ENCODE measurements at regions not wholly inside any gene's neighbourhood (a gene's known extent, or its start where the extent isn't known, plus 50 kb on each side); places are given as distances from the start of the nearest gene placed in this dataset.

- Histone ChIP-seq H3K23ac (ENCODE audit: insufficient read length) (no peak overlapping the region), H3K9ac (replicated peaks in 1 of 4; ENCODE audit: extremely low read depth in 1 of 4, low read depth in 3 of 4, low read length in 3 of 4) (no peak overlapping the region), H3K36me3 (ENCODE audit: control insufficient read depth in 2 of 4, insufficient read depth in 4 of 4, low read length in 3 of 4) (no peaks in the 10 kb centered on the region), H3K27ac (ENCODE audit: low read depth, low read length) (no peak overlapping the region), H2AK5ac (ENCODE audit: low read depth, low read length) (no peak overlapping the region), H3K4me1 (replicated peaks in 1 of 4; ENCODE audit: control insufficient read depth in 3 of 4, insufficient read depth in 4 of 4, low read length in 3 of 4) (no peaks in the 10 kb centered on the region), H4K5ac (ENCODE audit: insufficient read length, low read depth, low read length) (no peak overlapping the region), H3K79me2 (ENCODE audit: control insufficient read depth in 1 of 2, insufficient read depth in 2 of 2, low read length in 2 of 2) (no peaks in the 10 kb centered on the region), H3K56ac (replicated peaks; ENCODE audit: insufficient read length, low read depth, low read length) (no peak overlapping the region), H3K27me3 (replicated peaks in 1 of 4; ENCODE audit: control insufficient read depth in 3 of 4, extremely low read depth in 1 of 4, insufficient read depth in 3 of 4, low read length in 3 of 4) (no peaks in the 10 kb centered on the region), H3K79me1 (ENCODE audit: low read depth, low read length) (no peaks in the 10 kb centered on the region), H2BK12ac (ENCODE audit: low read depth, low read length) (no peak overlapping the region), H3K18ac (ENCODE audit: extremely low read depth, low read length) (no peak overlapping the region), H3K23me2 (ENCODE audit: low read depth, low read length) (no peaks in the 10 kb centered on the region), H3K14ac (ENCODE audit: insufficient read length) (no peak overlapping the region), H3K4ac (replicated peaks; ENCODE audit: insufficient read length, low read depth, low read length) (no peak overlapping the region), H3K4me3 (ENCODE audit: extremely low read depth in 1 of 4, insufficient read depth in 2 of 4, low read depth in 3 of 4, low read length in 4 of 4) (no peak overlapping the region), H4K20me1 (replicated peaks in 1 of 2; ENCODE audit: control insufficient read depth in 1 of 2, insufficient read depth in 2 of 2, low read length in 2 of 2) (no peaks in the 10 kb centered on the region), H4K91ac (replicated peaks; ENCODE audit: insufficient read length, low read length) (no peak overlapping the region), H2AFZ (ENCODE audit: low read length) (no peak overlapping the region), H3K9me3 (ENCODE audit: insufficient read depth in 2 of 2, low read depth in 1 of 2, low read length in 1 of 2) (no peaks in the 10 kb centered on the region), H2BK20ac (ENCODE audit: low read length) (no peak overlapping the region), H3K4me2 (ENCODE audit: insufficient read depth in 1 of 2, low read depth in 2 of 2, low read length in 2 of 2) (no peak overlapping the region), H2BK15ac (ENCODE audit: low read length) (no peak overlapping the region), H4K8ac (ENCODE audit: extremely low read depth, insufficient read depth, low read length) (no peak overlapping the region), H2BK120ac (replicated peaks; ENCODE audit: low read depth, low read length) (no peak overlapping the region), H2BK5ac (ENCODE audit: low read depth, low read length) (no peak overlapping the region)
- POLR2A ChIA-PET (ENCODE audit: partially characterized antibody) = no interaction called here
- no peak for FAIRE-seq
- TF ChIP-seq CHD2 (IDR thresholded peaks at IDR 0.05; ENCODE audit: low read length) = no peak
- no peak for TF ChIP-seq BCL11A (IDR thresholded peaks at IDR 0.05; ENCODE audit: low read depth in 2 of 2, low read length in 2 of 2)
- no peak for TF ChIP-seq EZH2 (IDR thresholded peaks at IDR 0.05; ENCODE audit: low read depth, low read length, severe bottlenecking)
- TF ChIP-seq HDAC6 (IDR thresholded peaks at IDR 0.05; ENCODE audit: low read depth, low read length) = no peak
- no peak for TF ChIP-seq GABPA (IDR thresholded peaks at IDR 0.05; ENCODE audit: borderline replicate concordance, insufficient read depth, low read length)
- no peak for TF ChIP-seq CREB1 (IDR thresholded peaks at IDR 0.05)
- no peak for TF ChIP-seq SAP30 (IDR thresholded peaks at IDR 0.05; ENCODE audit: insufficient read depth, insufficient replicate concordance, low read length)
- no peak for TF ChIP-seq CEBPB (IDR thresholded peaks at IDR 0.05; ENCODE audit: low read depth, low read length)
- DNase-seq (ENCODE audit: low read depth in 1 of 2, low spot score in 2 of 2) = no peak
- WGBS, 2 experiments (ENCODE audit: extremely low coverage in 1 of 2, insufficient coverage in 1 of 2, insufficient read length in 1 of 2, insufficient replicate concordance in 2 of 2, low coverage in 1 of 2, low lambda C conversion rate in 2 of 2, missing lambda C conversion rate in 1 of 2) = 100% methylated on average over 1 of the region's 1 CpG; no CpG with 5 or more reads in 1 of the 2 experiments
- CTCF ChIA-PET (ENCODE audit: partially characterized antibody) = no interaction called here
Observed at GRCh38 chr11:81852896-81853295, 880.8 kb downstream of the FAM181B start.

All from H1 (cell line).